KBM-7 (cell line): ENCODE measurements at regions not wholly inside any gene's neighbourhood (a gene's known extent, or its start where the extent isn't known, plus 50 kb on each side); places are given as distances from the start of the nearest gene placed in this dataset.
"Not testable (repeated sequence)": the region's sequence is repeated elsewhere in the genome, so short reads cannot be mapped to it uniquely, and the experiment has no call there.

Source experiments
- DNase-seq: peaks from one replicate; pipeline ENCODE4 v3.0.0-alpha.2; 2015
- in situ Hi-C: fragments of 300-500 bp; cut with MboI; formaldehyde crosslinking; loops from 2 replicates; pipeline ENCODE4 v1.14.3; 2020; ENCODE audit warnings: low sequenced_read_pairs, low pct_unique_long_range_greater_than_20kb, mixed read lengths

GRCh38 chr1:214136324-214136919, 144.5 kb upstream of the SMYD2 start:
- DNase-seq, result no peak
- in situ Hi-C loops, result no loop called here

- in situ Hi-C loops, result no loop called here
- DNase-seq, result no peak
These were observed 139.5 kb upstream of the SMYD2 start for GRCh38 chr1:214141486-214141885.

GRCh38 chr1:214143006-214143992, 137.7 kb upstream of the SMYD2 start:
- DNase-seq, result no peak
- in situ Hi-C loops, result no loop called here

DNA sequence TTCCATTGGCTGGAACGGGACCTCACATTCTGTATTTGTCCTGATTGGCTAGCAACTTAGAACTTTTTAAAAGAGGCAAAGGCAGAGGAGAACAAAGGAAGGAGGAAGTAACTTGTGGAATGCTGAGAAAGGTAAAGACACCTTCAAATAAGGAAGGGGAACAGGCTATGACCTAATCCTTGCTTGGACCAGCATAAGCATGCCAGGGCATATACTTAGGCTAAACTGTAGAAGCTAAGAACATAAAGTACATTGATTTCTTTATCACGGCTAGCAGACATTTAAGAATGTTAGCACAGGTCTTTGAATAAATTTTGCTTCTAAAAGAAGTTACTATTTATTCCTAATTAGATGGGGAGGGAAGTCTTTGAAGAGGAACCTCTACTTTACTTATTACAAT, 136.4 kb upstream of the SMYD2 start:
- in situ Hi-C loops, DNase-seq: not testable (repeated sequence)

GRCh38 chr1:214146523-214146922, 134.4 kb upstream of the SMYD2 start:
- in situ Hi-C loops, result no loop called here
- DNase-seq, result no peak

DNA sequence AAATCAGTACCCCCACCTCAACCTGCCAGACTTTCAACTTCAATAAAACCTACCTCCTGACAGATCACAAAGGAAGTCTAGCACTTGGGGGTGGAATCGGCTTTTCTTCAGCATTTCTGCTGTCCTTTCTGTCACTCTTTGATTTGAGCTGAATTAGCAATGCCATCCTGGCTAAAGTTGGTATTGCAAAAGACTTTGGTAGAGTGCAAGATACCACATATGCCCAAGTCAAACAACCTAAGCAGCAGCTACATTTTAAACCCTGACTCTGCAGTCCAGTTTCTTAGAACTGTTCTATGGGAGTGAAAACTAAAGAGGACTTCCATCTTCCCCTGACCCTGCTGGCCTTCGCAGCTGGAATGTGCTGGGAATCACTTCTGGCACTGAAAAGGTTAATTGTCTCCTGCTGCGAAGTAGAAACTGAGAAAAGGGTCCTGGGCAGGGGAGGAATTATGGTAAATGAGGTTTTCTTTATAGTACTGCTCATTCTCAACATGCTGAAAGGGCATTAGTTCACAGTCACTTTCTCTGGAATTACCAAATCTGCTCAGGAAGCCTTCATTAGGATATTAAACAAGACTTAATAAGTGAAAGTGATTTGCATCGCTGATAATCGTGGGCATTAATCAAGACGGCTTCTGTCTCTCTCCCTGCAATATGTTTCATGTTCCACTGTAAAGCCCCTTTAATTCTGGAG, 126.2 kb upstream of the SMYD2 start:
- DNase-seq, result no peak
- in situ Hi-C loops, result no loop called here

DNA sequence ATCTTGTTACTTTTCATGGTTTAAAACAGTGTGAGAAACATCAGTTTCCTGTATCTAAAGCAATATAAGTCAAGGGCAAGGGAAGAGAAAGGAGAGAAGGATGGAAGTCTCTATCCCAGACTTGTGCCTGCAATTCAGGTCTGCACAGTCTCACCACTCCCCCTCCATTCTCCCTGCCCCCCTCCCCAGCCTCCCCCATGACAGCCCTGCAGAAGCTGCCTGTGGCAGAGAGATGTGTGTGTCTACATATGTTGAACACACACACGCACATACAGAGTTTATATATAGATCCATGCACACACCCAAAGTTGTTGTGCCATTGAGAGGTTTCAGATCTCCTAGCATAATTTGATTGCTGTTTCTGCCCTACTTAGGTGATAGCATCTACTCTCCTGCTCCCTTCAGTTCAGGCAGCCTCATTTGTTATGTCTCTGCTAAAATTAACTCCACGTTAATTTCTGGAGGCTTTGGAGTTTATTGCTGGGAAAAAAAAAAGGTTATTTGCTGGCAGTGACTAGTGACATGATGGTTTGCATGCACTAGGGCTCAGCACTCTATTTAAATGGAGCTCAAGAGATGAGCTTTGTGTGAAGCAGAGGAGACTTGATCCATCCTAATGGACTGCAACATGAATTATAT, 124.9 kb upstream of the SMYD2 start:
- in situ Hi-C loops, result no loop called here
- DNase-seq, result no peak

DNA sequence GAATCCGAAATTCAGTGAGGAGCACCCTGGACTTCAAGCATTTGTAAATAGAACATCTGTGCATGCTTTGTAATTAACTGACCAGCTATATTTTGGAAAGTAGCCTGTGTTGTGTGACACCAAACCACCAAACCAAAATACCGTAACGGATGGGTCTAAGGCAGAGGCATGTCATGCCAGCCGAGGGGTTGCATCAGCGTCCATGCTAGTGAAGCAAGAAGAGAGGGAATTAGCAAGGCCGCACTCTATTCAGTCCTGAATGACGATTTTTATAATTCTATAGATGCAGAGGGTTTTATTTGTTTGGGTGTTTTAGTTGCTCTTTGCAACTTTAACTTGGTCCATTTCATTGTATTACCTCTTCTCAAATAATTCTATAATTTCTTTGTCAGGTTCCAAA, 116.8 kb upstream of the SMYD2 start:
- no peak for DNase-seq
- in situ Hi-C loops, result no loop called here

DNA sequence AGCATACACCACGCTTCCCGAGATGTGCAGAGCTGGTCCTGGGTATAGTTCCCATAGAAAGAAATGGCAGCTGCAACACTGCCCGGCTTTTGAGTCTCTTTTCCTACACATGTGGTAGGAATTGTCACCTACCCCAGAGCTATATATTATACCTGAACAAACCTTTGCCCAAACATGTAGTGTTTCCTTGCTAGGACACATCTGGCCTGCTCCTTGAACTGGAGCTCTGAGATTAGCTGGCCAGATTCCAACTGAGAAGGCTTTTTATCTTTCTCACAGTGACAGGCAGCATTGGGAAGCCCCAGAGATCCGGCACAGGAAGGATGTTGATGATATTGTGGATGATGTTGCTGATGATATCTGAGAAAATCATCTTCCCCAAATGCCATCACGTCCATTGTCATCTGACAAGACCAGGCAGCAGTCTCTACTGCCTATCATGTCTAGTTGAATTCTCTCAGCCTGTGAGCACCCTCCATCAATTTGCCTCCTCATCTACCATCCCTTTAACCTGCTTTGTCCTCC, 115.0 kb upstream of the SMYD2 start:
- in situ Hi-C loops, result no loop called here
- DNase-seq, result no peak

DNA sequence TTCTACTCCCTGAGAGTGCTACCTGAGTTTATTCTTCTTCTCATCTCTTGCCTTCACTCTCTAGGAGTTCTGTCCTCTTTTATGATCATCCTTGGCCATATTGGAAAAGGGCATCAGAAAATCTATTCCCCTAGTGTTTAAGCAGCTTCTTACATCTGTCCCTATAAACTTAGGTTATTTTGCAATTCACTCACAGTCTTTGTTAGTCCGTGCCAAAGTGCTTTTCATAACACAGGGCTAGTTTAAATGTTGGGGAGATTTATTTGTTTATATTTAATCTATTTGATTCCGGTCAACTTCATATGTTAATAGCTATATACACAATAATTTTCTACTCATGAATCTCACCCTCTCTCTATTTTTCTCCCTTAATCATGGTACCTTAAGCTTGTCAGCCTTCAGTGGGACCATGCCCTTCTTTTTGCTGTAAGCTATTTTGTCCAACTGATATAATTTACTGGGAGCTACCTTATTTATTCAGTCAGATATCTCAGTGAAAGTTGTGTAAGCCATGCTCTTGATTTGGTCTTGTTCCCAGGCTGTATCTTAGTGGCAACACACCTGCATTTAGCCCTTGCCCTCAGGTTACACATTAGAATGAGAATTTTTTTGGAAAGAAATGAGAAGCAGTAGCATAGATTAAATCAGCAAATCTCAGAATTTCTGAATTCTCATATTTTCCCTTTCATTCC, 106.3 kb upstream of the SMYD2 start:
- DNase-seq, result no peak
- in situ Hi-C loops, result no loop called here

DNA sequence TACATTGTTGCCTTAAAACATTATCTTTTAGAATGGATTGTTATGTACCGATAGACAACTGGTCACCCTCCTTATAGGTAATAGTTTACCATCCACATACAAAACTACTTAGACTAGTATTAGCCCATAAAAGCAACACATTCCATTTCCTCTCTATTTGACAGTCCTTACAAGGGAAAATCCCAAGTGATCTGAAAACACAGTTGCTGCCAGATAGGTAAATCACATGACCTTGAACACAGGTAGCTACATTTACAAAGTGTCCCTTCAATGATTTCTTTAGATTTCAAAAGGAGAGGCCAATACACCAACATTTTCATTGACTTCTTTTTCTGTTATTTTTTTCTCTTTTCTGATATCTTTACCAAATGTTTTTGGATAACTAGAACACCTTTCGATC, 102.9 kb upstream of the SMYD2 start:
- DNase-seq, result no peak
- in situ Hi-C loops, result no loop called here

- no peak for DNase-seq
- in situ Hi-C loops, result no loop called here
These were observed 96.0 kb upstream of the SMYD2 start for GRCh38 chr1:214184992-214185391.

DNA sequence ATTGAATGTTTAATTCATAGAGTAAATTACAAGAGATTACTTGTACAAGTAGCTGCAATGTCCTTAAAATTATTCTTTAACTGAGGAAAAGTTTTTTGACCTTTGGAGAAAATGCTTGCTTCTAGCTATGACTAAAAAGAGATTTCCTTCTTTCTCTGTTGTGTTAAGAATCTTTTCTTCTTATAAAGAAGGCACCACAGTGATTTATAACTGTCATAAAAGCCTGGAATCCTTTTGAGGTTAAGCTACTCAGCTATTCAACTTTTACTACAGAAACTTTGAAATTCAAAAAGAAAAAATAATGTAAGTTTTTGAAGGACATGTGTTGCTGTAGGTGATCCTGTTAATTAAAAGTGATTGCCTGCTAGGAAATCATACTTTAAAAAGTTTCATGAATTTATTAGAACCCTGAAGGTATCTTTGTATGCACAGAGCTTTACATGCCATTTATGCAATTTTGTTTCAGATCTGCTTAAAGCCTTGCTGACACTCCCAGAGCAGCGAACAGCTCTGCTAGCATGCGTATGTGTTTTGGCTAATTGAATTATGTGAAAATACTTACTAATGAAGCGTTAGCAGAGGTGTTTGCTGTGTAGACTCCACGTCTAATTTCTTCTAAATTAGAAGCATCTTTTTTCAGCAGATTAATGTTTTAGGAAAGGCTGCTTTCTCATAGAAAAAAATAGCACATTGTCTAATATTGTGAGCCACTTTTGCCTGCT, 94.7 kb upstream of the SMYD2 start:
- in situ Hi-C loops, result no loop called here
- DNase-seq, result no peak

DNA sequence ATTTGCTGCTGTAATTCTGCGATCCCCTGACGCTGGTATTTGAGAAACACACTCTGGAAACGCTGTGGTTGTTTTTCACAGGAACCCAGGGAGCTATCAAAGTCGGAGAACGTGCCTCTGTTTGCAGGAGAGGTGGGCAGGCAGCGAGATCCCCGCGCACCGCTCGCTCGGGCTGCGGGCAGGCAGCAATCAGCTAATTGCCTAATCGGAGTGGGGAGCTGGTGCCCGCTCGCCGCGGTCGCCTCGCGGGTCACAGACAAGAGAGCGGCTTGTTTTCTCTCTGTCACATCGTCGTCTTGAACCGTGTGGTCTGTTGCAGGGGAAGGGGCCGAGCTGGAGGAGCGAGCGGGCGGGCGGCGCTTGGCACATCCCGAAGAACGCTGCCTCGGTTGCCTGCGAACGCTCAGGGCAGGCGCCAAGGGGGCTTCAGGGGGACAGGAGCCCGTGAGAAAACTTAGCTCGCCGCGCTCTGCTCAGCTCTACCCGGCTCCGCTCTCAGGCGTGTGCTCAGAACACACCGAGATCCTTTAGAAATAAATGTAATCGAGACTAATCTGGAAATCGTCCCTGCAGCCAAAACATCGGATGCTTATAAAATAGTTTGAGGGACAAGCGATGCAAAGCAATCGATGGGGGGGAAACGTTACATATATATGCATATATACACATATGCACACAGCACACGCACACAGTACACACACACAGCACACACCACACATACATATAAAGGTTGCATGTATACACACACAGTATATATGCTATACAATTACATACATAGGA, 93.6 kb upstream of the SMYD2 start:
- in situ Hi-C loops, result no loop called here
- DNase-seq, result no peak

DNA sequence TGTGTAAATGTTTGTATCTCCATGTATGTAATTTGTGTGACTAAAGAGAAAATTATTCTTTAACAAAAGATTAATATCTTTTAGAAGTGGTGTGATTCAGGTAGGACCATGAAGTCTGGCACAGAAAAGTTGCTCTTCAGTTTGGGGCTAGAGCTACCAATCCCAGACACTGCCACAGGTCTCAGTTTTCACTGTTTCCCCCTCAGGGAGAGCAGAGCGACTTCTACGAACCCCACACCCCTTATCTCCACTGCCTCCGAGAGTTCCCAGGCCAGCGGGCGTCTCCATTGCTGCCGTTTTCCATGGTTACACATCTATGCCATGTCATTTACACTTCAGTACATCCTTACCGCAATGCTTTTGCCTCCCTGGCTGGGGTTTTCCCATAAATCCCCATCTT, 93.0 kb upstream of the SMYD2 start:
- DNase-seq, result no peak
- in situ Hi-C loops, result no loop called here

DNA sequence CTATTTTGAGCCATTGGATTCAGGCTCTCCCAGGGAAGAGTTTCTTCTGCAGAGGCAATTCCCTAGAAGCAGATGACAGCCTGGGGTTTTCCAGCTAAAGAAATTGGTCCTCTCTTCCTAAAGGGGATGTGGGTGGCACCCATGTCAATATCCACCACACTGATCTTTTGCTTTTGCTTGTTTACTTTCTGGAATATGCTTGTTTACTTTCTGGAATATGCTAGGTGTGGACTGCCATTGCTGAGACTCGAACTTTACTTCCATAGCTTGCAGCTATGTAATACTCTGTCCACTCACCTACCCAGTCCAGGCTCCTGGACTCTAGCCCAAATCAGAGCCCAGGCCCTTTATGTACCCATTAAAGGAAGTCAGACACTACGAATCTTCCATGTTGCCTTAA, 92.1 kb upstream of the SMYD2 start:
- in situ Hi-C loops, result no loop called here
- no peak for DNase-seq

- DNase-seq, result no peak
- in situ Hi-C loops, result no loop called here
These were observed 87.9 kb upstream of the SMYD2 start for GRCh38 chr1:214192825-214193643.
